Spleen (tissue), 11 donors: ENCODE measurements at regions not wholly inside any gene's neighbourhood (a gene's known extent, or its start where the extent isn't known, plus 50 kb on each side); places are given as distances from the start of the nearest gene placed in this dataset.

ENCODE experiments used
- DNase-seq: peaks from one replicate; pipeline ENCODE4 v3.0.0-alpha.2; 2020
- H3K27ac ChIP-seq, 8 donors: fragments of 200-600 bp; sonication (generic) in 7 of 8; 1 replicate in 4 of 8; 2 replicates in 4 of 8; pipeline versions ENCODE4 v1.5.0 to v1.8.0; 2016 to 2021; ENCODE audit warnings: inconsistent platforms in 4 of 8, mild to moderate bottlenecking in 4 of 8, moderate library complexity in 1 of 8
- H3K27me3 ChIP-seq, 7 donors: fragments of 200-600 bp; sonication (generic) in 6 of 7; replicated peaks in 1 of 7; 1 replicate in 4 of 7; 2 replicates in 3 of 7; pipeline versions ENCODE4 v1.5.0 to v1.8.0; 2016 to 2021; ENCODE audit warnings: inconsistent platforms in 3 of 7, mild to moderate bottlenecking in 1 of 7
- H3K36me3 ChIP-seq, 6 donors: fragments of 200-600 bp; sonication (generic) in 5 of 6; 1 replicate in 4 of 6; 2 replicates in 2 of 6; pipeline versions ENCODE4 v1.5.0 to v1.8.0; 2016 to 2021; ENCODE audit warnings: inconsistent platforms in 2 of 6
- H3K4me1 ChIP-seq, 6 donors: fragments of 200-600 bp; sonication (generic) in 5 of 6; 1 replicate in 3 of 6; 2 replicates in 3 of 6; pipeline versions ENCODE4 v1.5.0 to v1.8.0; 2016 to 2021; ENCODE audit warnings: inconsistent platforms in 3 of 6
- H3K4me3 ChIP-seq, 8 donors: fragments of 200-600 bp; sonication (generic) in 7 of 8; 1 replicate in 4 of 8; 2 replicates in 4 of 8; pipeline versions ENCODE4 v1.5.0 to v1.8.0; 2016 to 2021; ENCODE audit warnings: inconsistent platforms in 4 of 8, mild to moderate bottlenecking in 4 of 8, moderate library complexity in 2 of 8
- H3K9me3 ChIP-seq, 8 donors: fragments of 200-600 bp; sonication (generic) in 7 of 8; 1 replicate in 4 of 8; 2 replicates in 4 of 8; pipeline versions ENCODE4 v1.5.0 to v1.8.0; 2016 to 2021; ENCODE audit warnings: inconsistent platforms in 4 of 8
- CTCF ChIP-seq, 11 experiments: fragments of 200-600 bp in 7 of 11; fragments of 450-650 bp in 4 of 11; sonication (generic) in 4 of 11; IDR thresholded peaks in 8 of 11; conservative IDR thresholded peaks in 3 of 11; 1 replicate in 7 of 11; 2 replicates in 4 of 11; pipeline versions ENCODE4 v1.4.0 to v1.8.0; 2016 to 2021; ENCODE audit warnings: antibody characterized with exemption in 11 of 11, inconsistent platforms in 4 of 11, mild to moderate bottlenecking in 1 of 11
- POLR2A ChIP-seq, 3 donors: fragments of 450-650 bp; IDR thresholded peaks; one replicate each; pipeline ENCODE4 v1.5.1; 2017; ENCODE audit warnings: antibody characterized with exemption in 3 of 3, mild to moderate bottlenecking in 1 of 3
- POLR2AphosphoS5 ChIP-seq, 3 donors: sonication (generic); formaldehyde crosslinking; IDR thresholded peaks; one replicate each; pipeline ENCODE4 v1.5.1; 2017; ENCODE audit warnings: antibody characterized with exemption in 3 of 3
- whole genome bisulfite sequencing, 5 donors: extraction: QIAGEN DNeasy Blood & Tissue Kit in 3 of 5; methylation state at CpG; one replicate each; pipeline versions ENCODE4 v1.1.5 to v1.1.7; 2013 to 2018; 5-methylcytosine and 5-hydroxymethylcytosine counted together
- intact Hi-C: fragments of 100-400 bp; cut with DNase I; formaldehyde crosslinking; loops from one replicate; pipeline ENCODE4 v1.15.0; 2023; ENCODE audit warnings: low total_unique reads
- donor health status: healthy with polysubstance abuse.
- donor health status: DM: no; HTN: no; CAD: no; lungs with moderate emphysema.
- donor health status: DM: no; HTN: no; CAD: no.
- donor health status: Bipolar disorder and iron deficiency.
- donor health status: healthy.
- donor health status: DM: no; HTN: no; CAD: no.
- donor health status: DM: yes; HTN: yes; CAD: no.

DNA sequence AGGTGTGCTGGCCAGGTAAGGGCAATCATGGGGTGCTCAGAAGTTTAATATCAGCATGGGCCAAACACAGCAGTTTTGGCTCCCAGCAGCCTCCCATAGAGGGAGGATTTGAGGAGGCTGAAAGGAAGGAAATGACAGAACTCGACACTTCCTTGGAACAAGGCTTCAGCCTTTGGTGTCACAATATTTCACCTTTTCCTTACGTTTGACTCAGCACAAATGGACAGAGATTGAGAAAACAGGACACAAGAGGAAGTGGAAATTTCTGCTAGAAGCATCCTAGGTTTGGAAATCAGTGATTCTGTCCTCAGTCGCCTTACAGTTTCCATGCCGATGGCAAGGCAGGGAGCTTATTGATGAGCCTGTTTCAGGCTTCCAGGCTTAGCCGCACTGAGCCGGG, 181.4 kb downstream of the MAF start:
- DNase-seq: no peak
- peaks cover 0 to 8% (median 0%) of the 10 kb centered on the region in 7 donors for H3K27me3 ChIP-seq
- peak overlapping the region in 2 of 8 donors; percentile 36 to 54 for H3K27ac ChIP-seq
- intact Hi-C loops: no loop called here
- H3K4me3 ChIP-seq: no peak overlapping the region
- no peaks in the 10 kb centered on the region for H3K9me3 ChIP-seq
- TF ChIP-seq POLR2A (IDR thresholded peaks at IDR 0.05): no peak
- TF ChIP-seq CTCF (IDR thresholded peaks at IDR 0.05 in 8 of 11, conservative IDR thresholded peaks at IDR 0.05 in 3 of 11): no peak
- TF ChIP-seq POLR2AphosphoS5 (IDR thresholded peaks at IDR 0.05): peak in 1 of 3 donors; percentile 58
- 53 to 68% (median 59%) methylated on average over 6 of the region's 6 CpGs for WGBS, 5 donors
- H3K4me1 ChIP-seq: peaks cover 6 to 45% (median 37%) of the 10 kb centered on the region in 6 donors
- no peaks in the 10 kb centered on the region for H3K36me3 ChIP-seq

GRCh38 chr16:79417601-79418008, 182.9 kb downstream of the MAF start:
- Histone ChIP-seq H3K9me3 (no peaks in the 10 kb centered on the region), H3K4me3 (no peak overlapping the region), H3K36me3 (no peaks in the 10 kb centered on the region), H3K4me1 (peaks cover 6 to 48% (median 38%) of the 10 kb centered on the region in 6 donors), H3K27ac (peak overlapping the region in 3 of 8 donors; percentile 3 to 74 (median 7)), H3K27me3 (peaks cover 0 to 8% (median 0%) of the 10 kb centered on the region in 7 donors)
- no peak for TF ChIP-seq POLR2AphosphoS5 (IDR thresholded peaks at IDR 0.05)
- TF ChIP-seq POLR2A (IDR thresholded peaks at IDR 0.05): no peak
- TF ChIP-seq CTCF (IDR thresholded peaks at IDR 0.05 in 8 of 11, conservative IDR thresholded peaks at IDR 0.05 in 3 of 11): no peak
- intact Hi-C loops: no loop called here
- 19 to 30% (median 24%) methylated on average over 15 to 17 of the region's 17 CpGs for WGBS, 5 donors
- no peak for DNase-seq

DNA sequence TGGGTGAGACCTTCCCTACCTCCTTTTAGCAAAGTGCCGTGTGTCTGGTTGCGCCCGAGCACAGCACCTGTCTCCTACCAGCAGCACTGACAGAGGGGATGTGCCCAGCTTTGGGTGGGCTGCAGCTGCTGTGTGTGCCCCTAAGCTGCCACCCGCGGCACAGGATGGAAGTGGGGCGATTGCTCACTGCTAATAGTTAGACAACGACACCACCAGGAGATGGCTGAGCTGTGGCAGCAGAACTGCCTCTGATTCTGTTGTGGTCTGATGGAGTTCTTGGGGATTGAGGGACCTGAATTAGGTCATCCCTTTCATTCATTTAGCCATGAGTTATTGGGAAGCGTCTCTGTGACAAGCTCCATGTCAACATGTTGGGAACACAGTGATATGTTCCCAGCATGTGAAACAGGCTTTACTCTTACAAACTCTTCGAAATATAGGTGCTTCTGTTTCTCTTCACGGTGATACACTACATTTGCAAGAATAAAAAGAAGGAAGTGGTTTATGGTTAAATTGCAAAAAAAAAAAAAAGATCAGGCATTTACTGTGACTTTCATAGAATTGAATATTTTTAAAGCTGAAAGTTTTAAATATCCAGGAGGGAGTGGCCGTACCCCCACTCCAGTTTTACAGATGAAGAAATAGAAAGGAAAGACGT, 184.4 kb downstream of the MAF start:
- no peaks in the 10 kb centered on the region for H3K9me3 ChIP-seq
- H3K4me3 ChIP-seq: no peak overlapping the region
- no peak for DNase-seq
- 37 to 49% (median 47%) methylated on average over 5 to 12 of the region's 12 CpGs for WGBS, 5 donors
- H3K36me3 ChIP-seq: no peaks in the 10 kb centered on the region
- no peak for TF ChIP-seq POLR2A (IDR thresholded peaks at IDR 0.05)
- intact Hi-C loops: no loop called here
- peaks cover 6 to 50% (median 38%) of the 10 kb centered on the region in 6 donors for H3K4me1 ChIP-seq
- peaks cover 0 to 8% (median 0%) of the 10 kb centered on the region in 7 donors for H3K27me3 ChIP-seq
- H3K27ac ChIP-seq: peak overlapping the region in 6 of 8 donors; percentile 2 to 74 (median 42)

DNA sequence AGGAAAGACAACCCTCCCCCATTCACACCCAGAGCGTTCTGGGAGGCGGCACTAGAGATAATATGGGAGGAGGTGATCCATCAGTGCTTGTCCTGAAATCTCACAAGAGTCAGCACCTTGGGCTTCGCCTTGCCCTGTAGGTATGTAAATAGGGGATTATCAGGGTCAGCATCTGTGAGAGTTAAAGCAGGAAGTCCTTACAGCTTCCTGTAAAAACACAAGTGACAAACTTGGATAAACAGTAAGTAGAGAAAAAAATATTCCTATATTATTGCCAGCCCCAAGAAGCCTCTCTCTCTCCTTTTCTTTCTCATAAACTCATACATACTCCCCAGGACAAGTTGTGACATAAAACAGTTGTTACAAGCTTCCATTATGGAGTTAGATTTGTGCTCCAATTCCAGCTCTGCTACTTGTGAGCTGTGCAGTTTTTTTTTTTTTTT, 187.7 kb downstream of the MAF start:
- Histone ChIP-seq H3K9me3 (no peaks in the 10 kb centered on the region), H3K27me3 (peaks cover 0 to 12% (median 0%) of the 10 kb centered on the region in 7 donors), H3K4me1 (peaks cover 0 to 31% (median 20%) of the 10 kb centered on the region in 6 donors), H3K4me3 (no peak overlapping the region), H3K27ac (no peak overlapping the region), H3K36me3 (no peaks in the 10 kb centered on the region)
- no peak for DNase-seq
- TF ChIP-seq CTCF (IDR thresholded peaks at IDR 0.05 in 8 of 11, conservative IDR thresholded peaks at IDR 0.05 in 3 of 11) (no peak), POLR2AphosphoS5 (IDR thresholded peaks at IDR 0.05) (no peak), POLR2A (IDR thresholded peaks at IDR 0.05) (no peak)
- 47 to 59% (median 53%) methylated on average over 3 of the region's 3 CpGs for WGBS, 5 donors
- intact Hi-C loops: no loop called here
